Epithelial cell of esophagus (primary cell): ENCODE measurements at regions not wholly inside any gene's neighbourhood (a gene's known extent, or its start where the extent isn't known, plus 50 kb on each side); places are given as distances from the start of the nearest gene placed in this dataset.

Experiments used
- DNase-seq: peaks from one replicate; pipeline ENCODE4 v3.0.0; 2010; ENCODE audit warnings: low read depth
- H3K4me3 ChIP-seq: 2 replicates; pipeline ENCODE4 v1.5.1; 2011; ENCODE audit warnings: mild to moderate bottlenecking, low read length, control low read depth
- TF ChIP-seq, protein P1 (sequence below): IDR thresholded peaks from 2 replicates; pipeline ENCODE4 v1.5.1; 2011; ENCODE audit warnings: low read depth, mild to moderate bottlenecking, low read length, control low read depth, inconsistent platforms; ENCODE audit not compliant: insufficient read depth; ENCODE audit errors: missing control alignments

DNA sequence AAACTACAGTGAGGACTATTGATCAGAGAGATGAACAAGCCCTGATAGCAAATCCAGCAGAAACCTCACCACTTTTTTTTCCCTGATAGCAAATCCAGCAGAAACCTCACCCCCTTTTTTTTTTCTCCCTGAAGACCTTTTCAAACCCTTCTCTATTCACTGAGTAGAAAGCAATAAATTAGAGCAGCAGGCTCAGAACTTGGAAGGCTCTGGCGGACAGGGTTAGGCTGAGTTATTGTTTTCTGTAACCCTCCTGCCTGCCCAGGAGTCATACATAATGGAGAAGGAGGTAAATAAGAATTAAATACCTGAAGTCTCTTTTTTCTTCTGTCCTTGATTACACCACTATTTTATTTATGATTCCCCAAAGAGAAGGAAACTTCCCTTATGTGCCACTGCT is 136.3 kb upstream of the SNX2 start:
- no peak overlapping the region for H3K4me3 ChIP-seq
- DNase-seq, result no peak
- TF ChIP-seq, protein P1, sequence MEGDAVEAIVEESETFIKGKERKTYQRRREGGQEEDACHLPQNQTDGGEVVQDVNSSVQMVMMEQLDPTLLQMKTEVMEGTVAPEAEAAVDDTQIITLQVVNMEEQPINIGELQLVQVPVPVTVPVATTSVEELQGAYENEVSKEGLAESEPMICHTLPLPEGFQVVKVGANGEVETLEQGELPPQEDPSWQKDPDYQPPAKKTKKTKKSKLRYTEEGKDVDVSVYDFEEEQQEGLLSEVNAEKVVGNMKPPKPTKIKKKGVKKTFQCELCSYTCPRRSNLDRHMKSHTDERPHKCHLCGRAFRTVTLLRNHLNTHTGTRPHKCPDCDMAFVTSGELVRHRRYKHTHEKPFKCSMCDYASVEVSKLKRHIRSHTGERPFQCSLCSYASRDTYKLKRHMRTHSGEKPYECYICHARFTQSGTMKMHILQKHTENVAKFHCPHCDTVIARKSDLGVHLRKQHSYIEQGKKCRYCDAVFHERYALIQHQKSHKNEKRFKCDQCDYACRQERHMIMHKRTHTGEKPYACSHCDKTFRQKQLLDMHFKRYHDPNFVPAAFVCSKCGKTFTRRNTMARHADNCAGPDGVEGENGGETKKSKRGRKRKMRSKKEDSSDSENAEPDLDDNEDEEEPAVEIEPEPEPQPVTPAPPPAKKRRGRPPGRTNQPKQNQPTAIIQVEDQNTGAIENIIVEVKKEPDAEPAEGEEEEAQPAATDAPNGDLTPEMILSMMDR, result no peak

DNA sequence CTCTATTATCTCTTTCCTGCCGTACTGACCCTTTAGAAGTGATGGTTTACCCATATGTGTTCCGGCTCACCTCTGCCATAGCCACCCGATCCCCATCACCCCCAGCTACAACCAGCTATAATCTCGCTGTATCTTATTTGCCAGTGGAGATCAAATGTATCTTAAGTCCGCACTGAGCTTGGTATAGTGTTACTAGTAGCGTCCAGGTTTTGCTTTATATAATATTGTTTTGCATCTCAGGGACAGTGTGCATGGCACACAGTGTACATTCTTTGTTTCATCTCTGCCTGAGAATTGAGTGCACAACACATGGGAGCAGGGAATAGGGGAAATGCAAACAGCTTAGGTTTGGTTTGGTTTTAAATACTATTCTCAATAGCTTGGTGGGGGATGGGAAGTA is 135.8 kb upstream of the SNX2 start:
- no peak for DNase-seq
- no peak overlapping the region for H3K4me3 ChIP-seq
- TF ChIP-seq, protein P1, result no peak

DNA sequence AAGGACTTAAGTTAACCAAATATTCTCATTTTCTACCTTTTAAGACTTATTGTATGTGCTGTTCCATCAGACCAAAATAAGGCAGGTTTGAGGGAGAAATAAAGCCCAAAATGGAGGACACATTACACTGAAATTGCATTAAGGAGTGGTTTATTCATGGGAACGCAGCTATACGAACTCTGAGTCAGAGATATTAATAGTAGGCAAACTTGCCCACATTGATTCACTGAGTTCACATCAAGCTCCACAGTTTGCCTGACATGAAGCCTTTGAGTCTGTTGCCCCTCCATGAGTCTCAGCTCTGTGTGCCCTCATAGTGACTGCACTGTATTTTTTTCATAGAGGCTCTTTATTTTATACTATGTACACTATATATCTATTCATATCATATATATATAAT is 135.0 kb upstream of the SNX2 start:
- peak; percentile 27 for DNase-seq
- TF ChIP-seq, protein P1, result no peak
- no peak overlapping the region for H3K4me3 ChIP-seq

DNA sequence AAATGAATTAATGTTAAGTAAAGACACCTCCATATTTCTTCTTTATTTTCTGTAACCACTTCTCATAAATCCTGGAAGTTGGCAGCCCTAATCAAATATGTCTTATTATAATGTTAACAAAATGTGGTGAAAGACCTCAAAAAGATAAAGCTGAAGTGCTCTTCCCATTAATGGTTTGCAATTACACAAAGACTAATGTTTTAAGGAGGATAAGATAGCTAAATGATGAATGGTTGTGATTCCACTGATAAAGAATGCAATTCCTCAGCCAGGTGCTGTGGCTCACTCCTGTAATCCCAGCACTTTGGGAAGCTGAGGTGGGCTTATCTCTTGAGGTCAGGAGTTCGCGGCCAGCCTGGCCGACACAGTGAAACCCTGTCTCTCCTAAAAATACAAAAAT is 125.8 kb upstream of the SNX2 start:
- no peak overlapping the region for H3K4me3 ChIP-seq
- no peak for DNase-seq
- TF ChIP-seq, protein P1, result no peak

DNA sequence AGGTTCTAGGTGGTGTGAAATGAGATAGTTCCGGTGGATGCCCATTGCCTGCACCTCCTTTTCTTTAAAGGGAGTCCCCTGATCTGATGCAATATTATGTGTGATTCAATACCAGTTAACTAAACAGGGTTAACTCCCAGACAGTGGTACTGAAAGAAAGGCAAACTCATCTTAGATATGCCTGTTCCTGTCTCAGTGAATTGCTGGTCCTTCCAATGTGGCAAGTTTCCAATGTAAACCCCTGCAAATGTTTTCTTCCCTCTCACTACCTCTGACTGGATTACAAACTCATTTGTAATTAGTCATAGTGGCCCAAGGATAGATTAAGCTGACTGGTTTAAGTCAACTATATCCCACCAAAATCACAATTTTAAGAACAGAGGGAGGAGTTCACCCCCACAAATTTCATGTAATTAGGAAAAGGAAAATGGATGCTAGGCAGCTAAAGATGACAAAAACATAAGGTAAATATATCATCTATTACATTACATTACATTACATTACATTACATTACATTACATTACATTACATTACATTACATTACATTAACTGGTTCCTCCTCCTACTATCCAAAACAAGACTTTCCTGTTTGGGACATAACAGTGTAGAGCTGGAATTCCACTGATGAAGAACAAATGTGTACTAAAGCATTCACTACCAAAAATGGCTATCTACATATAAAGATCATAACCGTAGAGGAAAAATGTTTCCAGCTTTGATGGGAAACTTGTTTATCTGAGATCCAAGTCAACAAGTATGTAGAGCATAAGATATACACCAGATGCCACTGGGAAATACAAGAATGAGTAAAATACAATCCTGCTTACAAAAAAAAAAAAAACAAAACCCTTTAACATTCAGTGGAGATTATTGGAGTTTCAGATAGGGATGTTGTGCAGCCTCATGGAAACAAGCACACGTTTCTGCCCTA is 121.5 kb upstream of the SNX2 start:
- no peak overlapping the region for H3K4me3 ChIP-seq
- DNase-seq, result peak; percentile 61
- TF ChIP-seq, protein P1, result no peak

DNA sequence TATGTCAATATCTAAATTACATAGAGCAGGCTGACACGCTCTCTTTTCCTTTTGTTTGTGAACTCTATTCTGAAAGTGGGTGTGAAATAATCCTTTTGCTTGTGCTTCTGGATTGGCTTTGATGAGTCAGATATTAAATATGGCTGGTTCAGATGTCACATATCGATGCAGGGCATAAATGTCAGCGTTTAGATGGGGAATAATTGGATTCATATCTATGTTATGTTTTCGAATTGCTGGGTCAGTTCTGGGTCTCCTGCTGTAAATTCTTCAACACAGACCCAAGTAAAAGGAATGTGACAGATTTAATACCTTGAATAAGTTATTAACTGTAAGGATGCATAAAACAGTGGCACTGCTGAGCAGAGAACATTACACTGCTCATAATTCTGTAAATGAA is 118.7 kb upstream of the SNX2 start:
- TF ChIP-seq, protein P1, result no peak
- DNase-seq, result no peak
- no peak overlapping the region for H3K4me3 ChIP-seq

DNA sequence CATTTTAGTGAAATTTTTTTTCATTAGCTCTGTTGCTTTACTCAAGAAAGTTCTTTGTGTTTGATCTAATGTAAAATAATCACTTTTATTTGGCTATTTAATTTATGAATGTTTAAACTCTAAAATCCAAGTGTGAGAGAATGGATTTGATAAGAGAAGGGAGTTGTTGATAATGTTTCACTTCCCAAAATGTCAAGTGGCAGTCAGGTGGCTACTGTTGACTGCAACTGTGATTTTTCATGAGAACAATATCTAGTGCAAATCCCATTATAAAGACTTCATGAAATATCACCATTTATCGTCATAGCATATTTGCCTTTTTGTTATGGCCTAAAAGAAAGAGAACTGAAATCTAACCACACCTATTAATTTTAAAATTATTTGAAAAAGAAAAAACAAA is 118.3 kb upstream of the SNX2 start:
- no peak for DNase-seq
- H3K4me3 ChIP-seq, result no peak overlapping the region
- TF ChIP-seq, protein P1, result no peak
